Cardiac septum (tissue), 1 donor: ENCODE measurements at regions not wholly inside any gene's neighbourhood (a gene's known extent, or its start where the extent isn't known, plus 50 kb on each side); places are given as distances from the start of the nearest gene placed in this dataset. TPM values are rescaled to one million over a fixed set of nuclear protein-coding genes. Genes with fewer than 3 reads are reported as not detected.

ENCODE experiments used
- DNase-seq: peaks from one replicate; pipeline ENCODE4 v3.0.0-alpha.2; 2020; ENCODE audit warnings: low spot score
- intact Hi-C: fragments of 100-400 bp; cut with DNase I; formaldehyde crosslinking; loops from one replicate; pipeline ENCODE4 v1.14.0; 2022
- microRNA-seq: library from miRNA; unstranded; fragments of <30 nt; microRNA quantifications from one replicate; pipeline ENCODE4 v1.2.0, GENCODE V29; 2020
- donor health status: DM: no; HTN: no; CAD: no.

GRCh38 chr14:65361920-65362319 is 50.6 kb upstream of the FUT8 start:
- DNase-seq = no peak
- intact Hi-C loops = no loop called here

Small RNA genes in the stretch of these regions (microRNA-seq; reads per million reads assigned to microRNA genes)
- not detected for gene MIR4708
